Neural cell (in vitro differentiated cells): ENCODE measurements at regions not wholly inside any gene's neighbourhood (a gene's known extent, or its start where the extent isn't known, plus 50 kb on each side); places are given as distances from the start of the nearest gene placed in this dataset.

ENCODE experiments used
- EZH2 ChIP-seq: fragments of 200-600, 300-800 bp; shearing (Covaris generic), sonication (generic); IDR thresholded peaks from 2 replicates; pipeline ENCODE4 v1.6.1; 2014; ENCODE audit warnings: antibody characterized with exemption, low read length, borderline replicate concordance, mild to moderate bottlenecking; ENCODE audit not compliant: insufficient read depth, poor library complexity, severe bottlenecking
- TF ChIP-seq, protein P1 (sequence below): fragments of 450-650 bp; IDR thresholded peaks from 2 replicates; pipeline ENCODE4 v1.5.1; 2014; ENCODE audit warnings: antibody characterized with exemption, mild to moderate bottlenecking, moderate library complexity; ENCODE audit not compliant: poor library complexity, severe bottlenecking

DNA sequence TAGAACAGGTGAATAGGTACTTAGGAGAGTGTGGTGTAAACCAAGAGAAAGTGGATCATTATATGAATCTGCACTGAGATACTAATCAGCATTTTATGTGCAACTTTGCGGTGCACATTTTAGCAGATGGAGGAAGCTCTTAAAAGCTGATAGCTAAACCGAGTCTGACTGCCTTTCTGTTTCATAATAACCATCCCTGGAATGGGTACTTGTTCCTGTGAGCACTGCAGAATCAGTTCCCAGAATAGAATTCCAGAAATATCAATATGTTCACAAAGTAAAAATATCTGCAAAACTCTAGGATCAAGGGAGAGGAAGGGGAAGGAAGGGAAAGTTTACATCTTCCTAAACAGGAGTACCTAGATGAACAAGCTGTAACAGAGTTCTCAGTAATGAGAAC, 432.2 kb upstream of the HNRNPA3 start:
- TF ChIP-seq, protein P1, sequence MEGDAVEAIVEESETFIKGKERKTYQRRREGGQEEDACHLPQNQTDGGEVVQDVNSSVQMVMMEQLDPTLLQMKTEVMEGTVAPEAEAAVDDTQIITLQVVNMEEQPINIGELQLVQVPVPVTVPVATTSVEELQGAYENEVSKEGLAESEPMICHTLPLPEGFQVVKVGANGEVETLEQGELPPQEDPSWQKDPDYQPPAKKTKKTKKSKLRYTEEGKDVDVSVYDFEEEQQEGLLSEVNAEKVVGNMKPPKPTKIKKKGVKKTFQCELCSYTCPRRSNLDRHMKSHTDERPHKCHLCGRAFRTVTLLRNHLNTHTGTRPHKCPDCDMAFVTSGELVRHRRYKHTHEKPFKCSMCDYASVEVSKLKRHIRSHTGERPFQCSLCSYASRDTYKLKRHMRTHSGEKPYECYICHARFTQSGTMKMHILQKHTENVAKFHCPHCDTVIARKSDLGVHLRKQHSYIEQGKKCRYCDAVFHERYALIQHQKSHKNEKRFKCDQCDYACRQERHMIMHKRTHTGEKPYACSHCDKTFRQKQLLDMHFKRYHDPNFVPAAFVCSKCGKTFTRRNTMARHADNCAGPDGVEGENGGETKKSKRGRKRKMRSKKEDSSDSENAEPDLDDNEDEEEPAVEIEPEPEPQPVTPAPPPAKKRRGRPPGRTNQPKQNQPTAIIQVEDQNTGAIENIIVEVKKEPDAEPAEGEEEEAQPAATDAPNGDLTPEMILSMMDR, result no peak
- no peak for TF ChIP-seq EZH2
